HG03108 (cell line): ENCODE measurements at regions not wholly inside any gene's neighbourhood (a gene's known extent, or its start where the extent isn't known, plus 50 kb on each side); places are given as distances from the start of the nearest gene placed in this dataset.
"Not testable (repeated sequence)": the region's sequence is repeated elsewhere in the genome, so short reads cannot be mapped to it uniquely, and the experiment has no call there.

Experiments
- ATAC-seq: cut with Tn5 transposase; IDR thresholded peaks from one replicate; pipeline ENCODE4 v1.9.1; 2021; ENCODE audit warnings: moderate library complexity; ENCODE audit not compliant: unreplicated experiment

DNA sequence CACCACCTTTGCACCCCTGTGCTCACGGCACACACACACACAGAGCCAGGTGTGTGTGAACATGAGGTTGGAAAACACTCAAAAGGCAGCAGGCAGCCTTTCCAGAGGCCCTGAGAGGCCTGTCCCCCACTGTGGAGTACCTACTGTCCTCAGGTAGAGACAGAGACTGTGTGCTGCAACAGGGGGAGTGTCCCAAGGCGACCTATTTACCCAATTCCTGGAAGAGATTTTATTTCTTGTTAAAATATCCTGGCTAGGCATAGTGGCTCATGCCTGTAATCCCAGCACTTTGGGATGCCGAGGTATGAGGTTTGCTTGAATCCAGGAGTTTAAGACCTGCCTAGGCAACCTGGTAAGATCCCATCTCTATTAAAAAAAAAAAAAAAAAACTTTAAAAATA lies 108.5 kb downstream of the COPRS start:
- ATAC-seq: no peak

DNA sequence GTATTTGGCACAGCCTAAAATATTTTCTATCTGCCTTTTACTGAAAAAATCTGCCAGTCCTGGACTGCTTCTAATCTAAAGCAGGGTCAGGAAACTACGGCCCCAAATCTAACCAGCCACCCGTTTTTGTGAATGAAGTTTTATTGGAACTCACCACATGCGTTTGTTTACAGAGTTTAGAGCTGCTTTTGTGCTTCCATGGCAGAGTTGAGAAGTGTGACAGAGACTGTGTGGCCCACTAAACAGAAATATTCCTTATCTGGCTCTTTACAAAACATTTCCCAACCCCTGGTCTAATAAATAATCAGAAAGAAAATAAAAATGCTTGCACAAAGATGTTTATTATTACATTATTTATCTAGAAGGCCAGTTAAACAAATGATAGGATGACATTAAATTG lies 110.2 kb downstream of the COPRS start:
- no peak for ATAC-seq

GRCh38 chr17:31746884-31747495 lies 112.1 kb downstream of the COPRS start:
- no peak for ATAC-seq

DNA sequence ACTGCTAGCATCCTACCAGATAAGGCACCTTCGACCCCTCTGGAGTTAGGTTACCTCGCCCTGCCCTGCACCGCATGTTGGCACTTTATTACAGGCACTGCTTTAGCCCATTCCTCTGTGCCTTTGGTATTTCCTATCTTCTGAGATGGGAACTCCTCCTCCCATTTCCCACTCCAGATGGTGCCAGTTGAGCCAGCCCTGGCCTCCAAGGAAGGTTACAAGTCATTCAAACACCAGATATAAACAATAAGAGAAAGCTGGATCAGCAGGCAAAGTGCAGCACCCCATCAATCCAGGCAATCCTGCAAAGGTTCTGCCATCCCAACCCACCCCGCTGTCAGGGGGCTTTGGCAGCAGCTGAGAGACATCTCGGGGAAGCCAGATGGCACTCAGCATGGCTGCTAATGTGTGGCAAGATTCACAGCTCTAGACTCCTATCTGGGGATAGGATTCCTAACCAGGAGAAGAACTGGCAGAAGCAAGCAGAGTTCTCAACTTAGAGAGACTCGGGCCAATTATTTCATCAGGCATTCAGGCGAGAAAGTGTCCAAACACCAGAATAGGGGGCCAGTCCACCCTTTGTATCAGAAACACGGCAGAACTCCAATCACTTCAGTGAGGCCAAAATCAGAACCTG lies 113.0 kb downstream of the COPRS start:
- ATAC-seq: no peak

DNA sequence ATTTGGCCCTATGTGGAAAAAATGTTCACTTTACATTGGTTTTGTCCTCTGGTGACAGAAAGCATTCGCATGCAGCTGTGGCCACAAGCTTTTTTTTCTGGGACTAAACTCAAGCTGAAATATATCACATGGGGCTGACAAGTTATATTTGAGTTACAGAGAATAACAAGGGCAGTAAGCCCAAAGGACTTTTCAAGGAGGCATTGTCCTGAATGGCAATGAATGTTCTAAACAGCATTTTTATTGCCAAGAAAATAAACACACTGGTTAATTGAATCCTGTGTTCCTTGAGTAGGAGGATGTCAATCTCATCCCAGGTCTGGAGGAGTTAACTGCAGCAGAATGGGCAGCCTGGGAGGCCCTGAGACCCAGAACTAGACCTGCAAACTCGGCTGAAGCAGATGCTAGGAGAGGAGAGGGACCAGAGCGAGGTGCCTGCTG lies 114.5 kb downstream of the COPRS start:
- ATAC-seq: no peak

DNA sequence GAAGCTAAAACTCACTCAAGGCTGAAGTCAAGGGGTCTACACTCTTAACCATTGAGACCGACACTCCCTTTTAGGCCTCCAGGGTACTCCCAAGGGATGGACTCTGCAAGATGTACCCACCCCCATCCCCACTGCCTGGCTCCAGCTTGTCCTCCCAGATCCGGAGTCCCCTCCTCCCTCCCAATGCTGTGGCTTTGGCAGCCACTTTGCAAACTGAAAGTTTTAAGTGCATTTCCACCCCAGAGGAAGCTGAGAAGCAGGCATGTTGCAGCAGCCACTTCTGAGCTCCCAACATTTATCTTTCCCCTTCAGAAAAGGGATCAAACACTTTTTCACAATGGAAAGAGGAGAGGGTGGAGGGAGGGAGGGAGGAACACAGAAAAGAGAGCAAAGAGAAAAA lies 115.2 kb downstream of the COPRS start:
- no peak for ATAC-seq

- no peak for ATAC-seq
Measured at GRCh38 chr17:31741371-31741770, 117.7 kb downstream of the COPRS start.

- ATAC-seq: no peak
Measured at GRCh38 chr17:31740611-31741082, 118.4 kb downstream of the COPRS start.

- no peak for ATAC-seq
Measured at GRCh38 chr17:31738996-31739699, 119.9 kb downstream of the COPRS start.

DNA sequence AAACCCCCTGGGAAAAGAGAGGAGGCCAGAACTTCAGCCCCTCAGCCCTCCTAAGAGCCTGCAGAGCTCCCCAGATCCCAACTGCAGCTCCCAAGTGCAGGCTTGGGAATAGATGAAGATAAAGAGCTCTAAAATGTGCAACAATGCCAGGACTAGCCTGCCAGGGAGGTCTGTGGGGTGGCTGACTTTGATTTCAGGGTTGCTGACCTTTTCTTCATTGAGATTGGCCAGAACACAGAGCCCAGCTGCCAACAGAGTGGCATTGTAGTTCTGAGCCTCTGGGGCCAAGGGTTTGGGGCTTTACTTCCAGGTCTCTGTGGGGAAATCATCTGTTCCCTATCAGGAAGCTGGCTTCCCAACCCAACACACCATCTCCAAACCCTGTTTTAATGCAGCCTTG lies 120.6 kb downstream of the COPRS start:
- no peak for ATAC-seq

- no peak for ATAC-seq
Measured at GRCh38 chr17:31738067-31738466, 121.0 kb downstream of the COPRS start.

GRCh38 chr17:31736855-31737625 lies 122.0 kb downstream of the COPRS start:
- no peak for ATAC-seq

DNA sequence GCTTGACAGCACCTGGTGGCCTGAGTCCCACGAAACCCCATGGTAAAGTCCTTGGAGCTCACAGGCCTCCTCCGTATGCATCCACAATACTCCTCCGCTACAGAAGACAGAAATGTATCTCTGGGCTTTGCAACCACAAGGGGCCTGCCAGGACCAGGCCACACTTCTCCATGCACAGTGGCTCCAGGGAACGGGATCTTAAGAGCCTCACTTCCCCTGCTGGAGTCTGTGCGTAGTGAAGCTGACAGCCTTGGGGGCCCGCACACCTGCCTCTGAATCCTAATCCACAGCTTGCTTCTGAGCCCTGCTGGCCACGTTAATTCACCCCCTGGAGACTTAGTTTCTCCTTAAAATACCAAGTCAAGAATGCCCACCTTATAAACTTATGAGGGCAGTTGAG lies 125.7 kb downstream of the COPRS start:
- ATAC-seq: no peak

DNA sequence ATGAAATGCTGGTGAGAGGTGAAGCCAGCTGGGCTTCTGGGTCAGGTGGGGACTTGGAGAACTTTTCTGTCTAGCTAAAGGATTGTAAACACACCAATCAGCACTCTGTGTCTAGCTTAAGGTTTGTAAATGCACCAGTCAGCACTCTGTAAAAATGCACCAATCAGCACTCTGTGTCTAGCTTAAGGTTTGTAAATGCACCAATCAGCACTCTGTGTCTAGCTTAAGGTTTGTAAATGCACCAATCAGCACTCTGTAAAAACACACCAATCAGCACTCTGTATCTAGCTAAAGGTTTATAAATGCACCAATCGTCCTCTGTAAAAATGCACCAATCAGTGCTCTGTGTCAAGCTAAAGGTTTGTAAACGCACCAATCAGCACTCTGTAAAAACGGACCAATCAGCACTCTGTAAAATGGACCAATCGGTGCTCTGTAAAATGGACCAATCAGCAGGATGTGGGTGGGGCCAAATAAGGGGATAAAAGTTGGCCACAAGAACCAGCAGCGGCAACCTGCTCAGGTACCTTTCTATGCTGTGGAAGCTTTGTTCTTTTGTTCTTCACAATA lies 127.4 kb downstream of the COPRS start:
- ATAC-seq: not testable (repeated sequence)

GRCh38 chr17:31731118-31731517 lies 127.9 kb downstream of the COPRS start:
- no peak for ATAC-seq

GRCh38 chr17:31726980-31727427 lies 132.0 kb downstream of the COPRS start:
- ATAC-seq: no peak

DNA sequence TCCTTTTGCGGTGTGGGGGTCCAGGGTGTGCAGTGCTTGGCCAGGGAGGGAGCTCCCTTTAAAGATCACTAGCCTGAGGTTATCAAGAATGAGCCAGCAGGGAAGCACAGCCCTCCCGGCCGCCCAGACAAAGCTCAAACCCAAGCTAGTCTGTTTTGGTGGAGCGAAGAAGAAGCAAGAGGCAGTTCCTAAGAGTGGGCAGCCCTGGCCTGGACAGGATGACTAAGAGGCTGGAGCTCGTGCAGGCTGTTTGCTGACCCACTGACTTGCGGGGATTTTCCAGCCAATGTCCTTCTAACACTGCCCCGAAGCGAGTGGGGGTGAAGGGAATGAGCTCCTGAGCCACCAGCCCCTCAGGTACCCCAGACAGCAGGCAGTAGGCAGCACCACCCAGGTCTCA lies 134.4 kb downstream of the COPRS start:
- no peak for ATAC-seq

- ATAC-seq: no peak
Measured at GRCh38 chr17:31724026-31724425, 135.0 kb downstream of the COPRS start.

- no peak for ATAC-seq
Measured at GRCh38 chr17:31722251-31723056, 136.6 kb downstream of the COPRS start.
